ENCODE measurements at regions not wholly inside any gene's neighbourhood (a gene's known extent, or its start where the extent isn't known, plus 50 kb on each side); places are given as distances from the start of the nearest gene placed in this dataset.

GRCh38 chr15:47839233-47839825 lies 122.0 kb downstream of the SEMA6D start:
- no peak for TF ChIP-seq CTCF (IDR thresholded peaks at IDR 0.05; ENCODE audit: borderline replicate concordance, extremely low read depth, low read length, poor library complexity, severe bottlenecking)
- TF ChIP-seq EZH2 (IDR thresholded peaks at IDR 0.05; ENCODE audit: borderline replicate concordance, low read depth, low read length, severe bottlenecking), result no peak

Measured in DND-41 (cell line).